Renal pelvis (tissue), 1 donor: ENCODE measurements at regions not wholly inside any gene's neighbourhood (a gene's known extent, or its start where the extent isn't known, plus 50 kb on each side); places are given as distances from the start of the nearest gene placed in this dataset.
A peak's percentile ranks its signal among the peaks of the same experiment; 100 is the strongest.
"Not testable (repeated sequence)": the region's sequence is repeated elsewhere in the genome, so short reads cannot be mapped to it uniquely, and the experiment has no call there.

Experiments used
- DNase-seq: peaks from one replicate; pipeline ENCODE4 v3.0.0-alpha.2; 2013

- DNase-seq, result not testable (repeated sequence)
These were observed 279.9 kb downstream of the PLS3 start for GRCh38 chrX:115840729-115841409.

GRCh38 chrX:115850986-115851385 lies 290.0 kb downstream of the PLS3 start:
- not testable (repeated sequence) for DNase-seq

- DNase-seq, result not testable (repeated sequence)
These were observed 292.3 kb downstream of the PLS3 start for GRCh38 chrX:115853260-115853659.

- not testable (repeated sequence) for DNase-seq
These were observed 289.4 kb upstream of the AGTR2 start for GRCh38 chrX:115881170-115881569.

- DNase-seq, result not testable (repeated sequence)
These were observed 286.4 kb upstream of the AGTR2 start for GRCh38 chrX:115884121-115884520.

- peak; percentile 60 for DNase-seq
These were observed 282.5 kb upstream of the AGTR2 start for GRCh38 chrX:115888041-115888440.

GRCh38 chrX:115888519-115888918 lies 282.0 kb upstream of the AGTR2 start:
- not testable (repeated sequence) for DNase-seq

GRCh38 chrX:115889121-115889890 lies 281.2 kb upstream of the AGTR2 start:
- no peak for DNase-seq

- DNase-seq, result no peak
These were observed 278.4 kb upstream of the AGTR2 start for GRCh38 chrX:115892056-115892708.

GRCh38 chrX:115892787-115893671 lies 277.5 kb upstream of the AGTR2 start:
- peak; percentile 65 for DNase-seq

- DNase-seq, result peak; percentile 27
These were observed 276.5 kb upstream of the AGTR2 start for GRCh38 chrX:115894087-115894486.

- DNase-seq, result no peak
These were observed 274.7 kb upstream of the AGTR2 start for GRCh38 chrX:115895678-115896329.

- DNase-seq, result no peak
These were observed 274.2 kb upstream of the AGTR2 start for GRCh38 chrX:115896362-115896761.

- no peak for DNase-seq
These were observed 272.6 kb upstream of the AGTR2 start for GRCh38 chrX:115897956-115898355.

- DNase-seq, result peak; percentile 52
These were observed 272.1 kb upstream of the AGTR2 start for GRCh38 chrX:115898382-115899001.

GRCh38 chrX:115900425-115900824 lies 270.1 kb upstream of the AGTR2 start:
- no peak for DNase-seq

GRCh38 chrX:115901241-115901640 lies 269.3 kb upstream of the AGTR2 start:
- no peak for DNase-seq

GRCh38 chrX:115902995-115903394 lies 267.5 kb upstream of the AGTR2 start:
- no peak for DNase-seq

GRCh38 chrX:115906276-115906675 lies 264.3 kb upstream of the AGTR2 start:
- no peak for DNase-seq

GRCh38 chrX:115906881-115907280 lies 263.7 kb upstream of the AGTR2 start:
- no peak for DNase-seq

- no peak for DNase-seq
These were observed 261.5 kb upstream of the AGTR2 start for GRCh38 chrX:115909017-115909416.
